ENCODE measurements at regions not wholly inside any gene's neighbourhood (a gene's known extent, or its start where the extent isn't known, plus 50 kb on each side); places are given as distances from the start of the nearest gene placed in this dataset.

DNA sequence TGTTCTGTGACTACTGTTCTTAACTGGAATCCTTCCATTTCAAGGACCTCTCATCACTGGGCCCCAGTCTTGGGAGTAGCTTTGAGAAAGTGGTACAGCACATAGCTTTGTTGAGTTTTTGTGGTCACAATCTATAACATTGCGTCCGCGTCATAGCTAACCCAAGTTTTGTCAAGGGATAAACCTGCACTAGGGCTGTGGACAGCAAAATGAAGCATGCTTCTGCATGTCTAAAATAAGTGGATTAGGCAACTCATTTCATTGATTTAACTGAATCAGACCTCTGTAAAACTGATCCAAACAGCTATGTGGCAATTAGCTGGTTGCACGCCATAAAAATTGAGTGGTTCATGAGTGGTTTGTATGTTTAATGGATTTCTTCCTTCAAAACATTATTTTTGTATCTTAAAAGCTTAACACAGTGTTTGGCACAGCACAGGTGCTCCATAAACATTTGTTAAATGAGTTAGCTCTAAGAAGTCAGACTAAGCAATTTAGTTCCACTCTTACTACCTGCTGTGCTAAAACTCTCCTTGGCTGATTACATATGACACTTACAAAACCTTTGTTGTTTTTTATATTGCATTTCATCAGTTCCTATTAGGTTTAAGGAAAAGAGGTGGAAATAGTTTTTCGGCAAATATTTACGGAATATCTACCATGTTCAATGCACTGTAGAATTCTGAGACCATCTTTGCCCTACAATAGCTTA, 160.3 kb upstream of the ATXN1 start:
- Histone ChIP-seq H3K4me3 (ENCODE audit: low read depth in 1 of 2, low read length in 2 of 2) (no peak overlapping the region), H3K27ac (ENCODE audit: low read depth, low read length) (no peak overlapping the region), H3K9ac (ENCODE audit: low read length) (no peak overlapping the region), H3K36me3 (ENCODE audit: insufficient read depth, low read length) (no peaks in the 10 kb centered on the region), H3K27me3 (ENCODE audit: control insufficient read depth in 1 of 2, insufficient read depth in 2 of 2, low read length in 2 of 2) (no peaks in the 10 kb centered on the region), H3K4me1 (ENCODE audit: insufficient read depth, low read length) (no peaks in the 10 kb centered on the region), H3K9me3 (ENCODE audit: low read length) (no peaks in the 10 kb centered on the region)

GRCh38 chr6:16918586-16918985, 157.3 kb upstream of the ATXN1 start:
- Histone ChIP-seq H3K27ac (ENCODE audit: low read depth, low read length) (no peak overlapping the region), H3K4me1 (ENCODE audit: insufficient read depth, low read length) (no peaks in the 10 kb centered on the region), H3K27me3 (ENCODE audit: control insufficient read depth in 1 of 2, insufficient read depth in 2 of 2, low read length in 2 of 2) (no peaks in the 10 kb centered on the region), H3K9me3 (ENCODE audit: low read length) (no peaks in the 10 kb centered on the region), H3K36me3 (ENCODE audit: insufficient read depth, low read length) (no peaks in the 10 kb centered on the region), H3K4me3 (ENCODE audit: low read depth in 1 of 2, low read length in 2 of 2) (no peak overlapping the region), H3K9ac (ENCODE audit: low read length) (no peak overlapping the region)

GRCh38 chr6:16914184-16914583, 152.9 kb upstream of the ATXN1 start:
- Histone ChIP-seq H3K9ac (ENCODE audit: low read length) (no peak overlapping the region), H3K27me3 (ENCODE audit: control insufficient read depth in 1 of 2, insufficient read depth in 2 of 2, low read length in 2 of 2) (no peaks in the 10 kb centered on the region), H3K27ac (ENCODE audit: low read depth, low read length) (no peak overlapping the region), H3K36me3 (ENCODE audit: insufficient read depth, low read length) (no peaks in the 10 kb centered on the region), H3K9me3 (ENCODE audit: low read length) (no peaks in the 10 kb centered on the region), H3K4me3 (ENCODE audit: low read depth in 1 of 2, low read length in 2 of 2) (no peak overlapping the region), H3K4me1 (ENCODE audit: insufficient read depth, low read length) (no peaks in the 10 kb centered on the region)

DNA sequence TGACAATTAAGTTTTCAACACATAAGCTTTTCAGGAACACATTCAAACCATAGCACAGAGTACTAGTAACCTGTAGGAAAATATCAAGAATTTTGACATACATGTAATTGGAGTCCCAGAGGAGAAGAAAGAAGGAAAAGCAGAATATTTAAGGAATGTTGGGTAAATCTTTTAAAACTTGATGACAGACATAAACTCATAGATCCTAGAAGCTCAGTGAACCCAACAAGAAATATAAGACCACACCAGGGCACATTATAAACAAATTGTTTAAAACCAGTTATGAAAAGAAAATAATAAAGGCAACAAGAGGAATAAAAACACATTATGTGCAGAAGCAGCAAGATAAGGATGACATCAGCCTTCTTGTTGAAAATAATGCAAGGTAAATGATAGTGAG, 151.5 kb upstream of the ATXN1 start:
- Histone ChIP-seq H3K36me3 (ENCODE audit: insufficient read depth, low read length) (no peaks in the 10 kb centered on the region), H3K27ac (ENCODE audit: low read depth, low read length) (no peak overlapping the region), H3K4me1 (ENCODE audit: insufficient read depth, low read length) (no peaks in the 10 kb centered on the region), H3K4me3 (ENCODE audit: low read depth in 1 of 2, low read length in 2 of 2) (no peak overlapping the region), H3K9ac (ENCODE audit: low read length) (no peak overlapping the region), H3K9me3 (ENCODE audit: low read length) (no peaks in the 10 kb centered on the region), H3K27me3 (ENCODE audit: control insufficient read depth in 1 of 2, insufficient read depth in 2 of 2, low read length in 2 of 2) (no peaks in the 10 kb centered on the region)

- Histone ChIP-seq H3K27me3 (ENCODE audit: control insufficient read depth in 1 of 2, insufficient read depth in 2 of 2, low read length in 2 of 2) (no peaks in the 10 kb centered on the region), H3K27ac (ENCODE audit: low read depth, low read length) (no peak overlapping the region), H3K4me3 (ENCODE audit: low read depth in 1 of 2, low read length in 2 of 2) (no peak overlapping the region), H3K4me1 (ENCODE audit: insufficient read depth, low read length) (no peaks in the 10 kb centered on the region), H3K9me3 (ENCODE audit: low read length) (no peaks in the 10 kb centered on the region), H3K36me3 (ENCODE audit: insufficient read depth, low read length) (no peaks in the 10 kb centered on the region), H3K9ac (ENCODE audit: low read length) (no peak overlapping the region)
Measured at GRCh38 chr6:16911088-16911487, 149.8 kb upstream of the ATXN1 start.

GRCh38 chr6:16909658-16910360, 148.5 kb upstream of the ATXN1 start:
- no peaks in the 10 kb centered on the region for H3K9me3 ChIP-seq (ENCODE audit: low read length)
- H3K36me3 ChIP-seq (ENCODE audit: insufficient read depth, low read length), result no peaks in the 10 kb centered on the region
- H3K27ac ChIP-seq (ENCODE audit: low read depth, low read length), result no peak overlapping the region
- H3K27me3 ChIP-seq (ENCODE audit: control insufficient read depth in 1 of 2, insufficient read depth in 2 of 2, low read length in 2 of 2), result no peaks in the 10 kb centered on the region
- H3K4me3 ChIP-seq (ENCODE audit: low read depth in 1 of 2, low read length in 2 of 2), result no peak overlapping the region
- H3K4me1 ChIP-seq (ENCODE audit: insufficient read depth, low read length), result no peaks in the 10 kb centered on the region
- H3K9ac ChIP-seq (ENCODE audit: low read length), result no peak overlapping the region

- Histone ChIP-seq H3K27me3 (ENCODE audit: control insufficient read depth in 1 of 2, insufficient read depth in 2 of 2, low read length in 2 of 2) (no peaks in the 10 kb centered on the region), H3K27ac (ENCODE audit: low read depth, low read length) (no peak overlapping the region), H3K9me3 (ENCODE audit: low read length) (no peaks in the 10 kb centered on the region), H3K4me1 (ENCODE audit: insufficient read depth, low read length) (no peaks in the 10 kb centered on the region), H3K9ac (ENCODE audit: low read length) (no peak overlapping the region), H3K4me3 (ENCODE audit: low read depth in 1 of 2, low read length in 2 of 2) (no peak overlapping the region), H3K36me3 (ENCODE audit: insufficient read depth, low read length) (no peaks in the 10 kb centered on the region)
Measured at GRCh38 chr6:16907991-16908390, 146.7 kb upstream of the ATXN1 start.

- Histone ChIP-seq H3K9me3 (ENCODE audit: low read length) (no peaks in the 10 kb centered on the region), H3K4me1 (ENCODE audit: insufficient read depth, low read length) (peaks cover 9% of the 10 kb centered on the region), H3K36me3 (ENCODE audit: insufficient read depth, low read length) (no peaks in the 10 kb centered on the region), H3K27me3 (ENCODE audit: control insufficient read depth in 1 of 2, insufficient read depth in 2 of 2, low read length in 2 of 2) (no peaks in the 10 kb centered on the region), H3K27ac (ENCODE audit: low read depth, low read length) (no peak overlapping the region), H3K4me3 (ENCODE audit: low read depth in 1 of 2, low read length in 2 of 2) (no peak overlapping the region), H3K9ac (ENCODE audit: low read length) (no peak overlapping the region)
Measured at GRCh38 chr6:16904957-16905356, 143.7 kb upstream of the ATXN1 start.

GRCh38 chr6:16903470-16903869, 142.2 kb upstream of the ATXN1 start:
- H3K9me3 ChIP-seq (ENCODE audit: low read length), result no peaks in the 10 kb centered on the region
- H3K36me3 ChIP-seq (ENCODE audit: insufficient read depth, low read length), result no peaks in the 10 kb centered on the region
- H3K9ac ChIP-seq (ENCODE audit: low read length), result no peak overlapping the region
- no peak overlapping the region for H3K27ac ChIP-seq (ENCODE audit: low read depth, low read length)
- no peaks in the 10 kb centered on the region for H3K27me3 ChIP-seq (ENCODE audit: control insufficient read depth in 1 of 2, insufficient read depth in 2 of 2, low read length in 2 of 2)
- H3K4me1 ChIP-seq (ENCODE audit: insufficient read depth, low read length), result peaks cover 9% of the 10 kb centered on the region
- H3K4me3 ChIP-seq (ENCODE audit: low read depth in 1 of 2, low read length in 2 of 2), result no peak overlapping the region

DNA sequence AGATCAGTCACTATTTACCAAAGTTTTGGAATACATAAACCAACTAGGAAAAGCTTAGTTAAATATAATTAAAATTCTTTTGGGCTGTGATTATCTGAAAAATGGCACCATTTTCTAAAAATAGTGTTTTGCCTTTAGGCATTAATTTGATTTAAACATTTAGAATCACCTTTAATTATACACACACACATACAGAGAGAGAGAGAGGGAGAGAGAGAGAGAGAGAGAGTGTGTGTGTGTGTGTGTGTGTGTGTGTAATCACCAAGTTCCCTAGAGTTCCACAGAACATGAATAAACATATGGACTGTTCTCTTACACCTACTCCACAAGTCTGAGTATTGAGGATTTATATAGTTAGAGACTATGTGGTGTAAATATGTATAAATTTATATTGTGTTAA, 141.2 kb upstream of the ATXN1 start:
- no peaks in the 10 kb centered on the region for H3K27me3 ChIP-seq (ENCODE audit: control insufficient read depth in 1 of 2, insufficient read depth in 2 of 2, low read length in 2 of 2)

GRCh38 chr6:16901782-16902181, 140.5 kb upstream of the ATXN1 start:
- no peaks in the 10 kb centered on the region for H3K27me3 ChIP-seq (ENCODE audit: control insufficient read depth in 1 of 2, insufficient read depth in 2 of 2, low read length in 2 of 2)
- no peak overlapping the region for H3K4me3 ChIP-seq (ENCODE audit: low read depth in 1 of 2, low read length in 2 of 2)
- no peak overlapping the region for H3K9ac ChIP-seq (ENCODE audit: low read length)
- no peaks in the 10 kb centered on the region for H3K36me3 ChIP-seq (ENCODE audit: insufficient read depth, low read length)
- H3K9me3 ChIP-seq (ENCODE audit: low read length), result no peaks in the 10 kb centered on the region
- no peak overlapping the region for H3K27ac ChIP-seq (ENCODE audit: low read depth, low read length)
- peaks cover 9% of the 10 kb centered on the region for H3K4me1 ChIP-seq (ENCODE audit: insufficient read depth, low read length)

More for the DNA sequence above, 141.2 kb upstream of the ATXN1 start:
- no peak overlapping the region for H3K4me3 ChIP-seq (ENCODE audit: low read depth in 1 of 2, low read length in 2 of 2)
- peaks cover 9% of the 10 kb centered on the region for H3K4me1 ChIP-seq (ENCODE audit: insufficient read depth, low read length)
- no peak overlapping the region for H3K9ac ChIP-seq (ENCODE audit: low read length)
- no peaks in the 10 kb centered on the region for H3K36me3 ChIP-seq (ENCODE audit: insufficient read depth, low read length)
- H3K27ac ChIP-seq (ENCODE audit: low read depth, low read length), result no peak overlapping the region
- H3K9me3 ChIP-seq (ENCODE audit: low read length), result no peaks in the 10 kb centered on the region

GRCh38 chr6:16901306-16901705, 140.0 kb upstream of the ATXN1 start:
- Histone ChIP-seq H3K4me1 (ENCODE audit: insufficient read depth, low read length) (peaks cover 9% of the 10 kb centered on the region), H3K9ac (ENCODE audit: low read length) (no peak overlapping the region), H3K36me3 (ENCODE audit: insufficient read depth, low read length) (no peaks in the 10 kb centered on the region), H3K27ac (ENCODE audit: low read depth, low read length) (no peak overlapping the region), H3K9me3 (ENCODE audit: low read length) (no peaks in the 10 kb centered on the region), H3K4me3 (ENCODE audit: low read depth in 1 of 2, low read length in 2 of 2) (no peak overlapping the region), H3K27me3 (ENCODE audit: control insufficient read depth in 1 of 2, insufficient read depth in 2 of 2, low read length in 2 of 2) (no peaks in the 10 kb centered on the region)

Measured in muscle layer of colon (tissue), 2 donors.